HEK293 (cell line): ENCODE measurements at regions not wholly inside any gene's neighbourhood (a gene's known extent, or its start where the extent isn't known, plus 50 kb on each side); places are given as distances from the start of the nearest gene placed in this dataset.

Experiments
- CTCF ChIA-PET: fragments of 350-600 bp; formaldehyde crosslinking; extraction: SDS; loops from one replicate; lab custom pipeline; 2021; ENCODE audit warnings: antibody characterized with exemption; lab: Yijun Ruan, JAX
- POLR2A ChIA-PET: fragments of 300-600 bp; formaldehyde crosslinking; extraction: SDS; loops from one replicate; lab custom pipeline; 2020; ENCODE audit warnings: antibody characterized with exemption, inconsistent platforms; lab: Yijun Ruan, JAX
- H3K27ac ChIP-seq: fragments of 200-500 bp; sonication (Bioruptor generic); 2 replicates; pipeline ENCODE4 v1.5.1; 2014; ENCODE audit warnings: low read depth, low read length, control low read depth, inconsistent platforms; ENCODE audit errors: extremely low read depth
- H3K36me3 ChIP-seq, 2 experiments: fragments of 200-500 bp in 1 of 2; sonication (Bioruptor generic) in 1 of 2; 1 replicate in 1 of 2; 2 replicates in 1 of 2; pipeline ENCODE4 v1.5.1; 2014 to 2017; ENCODE audit warnings: inconsistent platforms in 2 of 2, low read length in 2 of 2; ENCODE audit not compliant: control insufficient read depth in 2 of 2, insufficient read depth in 1 of 2
- H3K4me1 ChIP-seq: fragments of 200-500 bp; sonication (Bioruptor generic); 2 replicates; pipeline ENCODE4 v1.5.1; 2014; ENCODE audit warnings: mild to moderate bottlenecking, low read length, inconsistent platforms; ENCODE audit not compliant: control insufficient read depth, insufficient read depth
- H3K4me3 ChIP-seq: 2 replicates; pipeline ENCODE4 v1.5.1; 2011; ENCODE audit warnings: low read depth, mild to moderate bottlenecking, control low read depth, low read length, moderate library complexity
- H3K9me3 ChIP-seq: fragments of 200-500 bp; sonication (Bioruptor generic); 2 replicates; pipeline ENCODE4 v1.5.1; 2014; ENCODE audit warnings: low read depth, low read length, inconsistent platforms; ENCODE audit not compliant: control insufficient read depth, insufficient read depth
- ATF2 ChIP-seq: fragments of 450-650 bp; formaldehyde crosslinking; IDR thresholded peaks from 2 replicates; pipeline ENCODE4 v1.5.1; 2016; ENCODE audit warnings: missing biosample characterization, missing genetic modification characterization, low read depth
- GFI1B ChIP-seq: fragments of 450-650 bp; formaldehyde crosslinking; IDR thresholded peaks from 2 replicates; pipeline ENCODE4 v1.5.1; 2016; ENCODE audit warnings: missing biosample characterization, missing genetic modification characterization
- GLIS2 ChIP-seq: fragments of 450-650 bp; formaldehyde crosslinking; IDR thresholded peaks from 2 replicates; pipeline ENCODE4 v1.5.1; 2016; ENCODE audit warnings: missing biosample characterization, missing genetic modification characterization
- PRDM6 ChIP-seq: fragments of 450-650 bp; formaldehyde crosslinking; IDR thresholded peaks from 2 replicates; pipeline ENCODE4 v1.5.1; 2017; ENCODE audit warnings: missing biosample characterization, missing genetic modification characterization
- SP3 ChIP-seq: fragments of 450-650 bp; formaldehyde crosslinking; IDR thresholded peaks from 2 replicates; pipeline ENCODE4 v1.5.1; 2016; ENCODE audit warnings: missing biosample characterization, missing genetic modification characterization
- TRIM28 ChIP-seq: IDR thresholded peaks from 2 replicates; pipeline ENCODE4 v1.6.1; 2011; ENCODE audit warnings: low read length, control low read depth, borderline replicate concordance
- ZBTB11 ChIP-seq: fragments of 450-650 bp; formaldehyde crosslinking; conservative IDR thresholded peaks from 2 replicates; pipeline ENCODE4 v1.5.1; 2016; ENCODE audit warnings: low read depth, missing biosample characterization, missing genetic modification characterization
- ZBTB17 ChIP-seq: fragments of 450-650 bp; formaldehyde crosslinking; IDR thresholded peaks from 2 replicates; pipeline ENCODE4 v1.5.1; 2016; ENCODE audit warnings: missing biosample characterization, missing genetic modification characterization
- ZBTB48 ChIP-seq: fragments of 450-650 bp; formaldehyde crosslinking; IDR thresholded peaks from 2 replicates; pipeline ENCODE4 v1.5.1; 2016; ENCODE audit warnings: missing biosample characterization, missing genetic modification characterization
- ZNF19 ChIP-seq: fragments of 450-650 bp; formaldehyde crosslinking; IDR thresholded peaks from 2 replicates; pipeline ENCODE4; 2016; ENCODE audit warnings: missing biosample characterization, missing genetic modification characterization, low read depth
- ZNF2 ChIP-seq: fragments of 450-650 bp; formaldehyde crosslinking; IDR thresholded peaks from 2 replicates; pipeline ENCODE4 v1.5.1; 2016; ENCODE audit warnings: missing biosample characterization, missing genetic modification characterization
- ZNF23 ChIP-seq: fragments of 450-650 bp; formaldehyde crosslinking; IDR thresholded peaks from 2 replicates; pipeline ENCODE4 v1.5.1; 2016; ENCODE audit warnings: missing biosample characterization, missing genetic modification characterization, borderline replicate concordance
- ZNF239 ChIP-seq: fragments of 450-650 bp; formaldehyde crosslinking; IDR thresholded peaks from 2 replicates; pipeline ENCODE4 v1.5.1; 2016; ENCODE audit warnings: missing biosample characterization, missing genetic modification characterization
- ZNF248 ChIP-seq: fragments of 450-650 bp; formaldehyde crosslinking; IDR thresholded peaks from 2 replicates; pipeline ENCODE4 v1.5.1; 2017; ENCODE audit warnings: missing biosample characterization, missing genetic modification characterization
- ZNF391 ChIP-seq: fragments of 450-650 bp; formaldehyde crosslinking; IDR thresholded peaks from 2 replicates; pipeline ENCODE4 v1.5.1; 2016; ENCODE audit warnings: low read depth, missing biosample characterization, missing genetic modification characterization, borderline replicate concordance
- ZNF423 ChIP-seq: fragments of 450-650 bp; formaldehyde crosslinking; IDR thresholded peaks from 2 replicates; pipeline ENCODE4 v1.5.1; 2016; ENCODE audit warnings: missing biosample characterization, missing genetic modification characterization
- ZNF426 ChIP-seq: fragments of 450-650 bp; formaldehyde crosslinking; IDR thresholded peaks from 2 replicates; pipeline ENCODE4 v1.5.1; 2017; ENCODE audit warnings: missing biosample characterization, missing genetic modification characterization, mild to moderate bottlenecking, inconsistent platforms, moderate library complexity
- ZNF639 ChIP-seq: fragments of 450-650 bp; formaldehyde crosslinking; IDR thresholded peaks from 2 replicates; pipeline ENCODE4 v1.5.1; 2016; ENCODE audit warnings: missing biosample characterization, missing genetic modification characterization
- ZNF747 ChIP-seq: fragments of 450-650 bp; formaldehyde crosslinking; IDR thresholded peaks from 2 replicates; pipeline ENCODE4 v1.5.1; 2016; ENCODE audit warnings: missing biosample characterization, missing genetic modification characterization
- ZNF76 ChIP-seq: fragments of 450-650 bp; formaldehyde crosslinking; IDR thresholded peaks from 2 replicates; pipeline ENCODE4; 2016; ENCODE audit warnings: low read depth, missing biosample characterization, missing genetic modification characterization, borderline replicate concordance
- ZNF830 ChIP-seq: fragments of 450-650 bp; IDR thresholded peaks from 2 replicates; pipeline ENCODE4 v1.5.0; 2018; ENCODE audit warnings: missing biosample characterization, missing genetic modification characterization, low read depth, mild to moderate bottlenecking, moderate library complexity
- ZSCAN23 ChIP-seq: fragments of 450-650 bp; formaldehyde crosslinking; IDR thresholded peaks from 2 replicates; pipeline ENCODE4 v1.5.1; 2016; ENCODE audit warnings: missing biosample characterization, missing genetic modification characterization

GRCh38 chr6:147911686-147912085 is 403.2 kb downstream of the SAMD5 start:
- Histone ChIP-seq H3K4me3 (no peak overlapping the region), H3K9me3 (no peaks in the 10 kb centered on the region), H3K27ac (no peak overlapping the region), H3K36me3 (no peaks in the 10 kb centered on the region)
- ChIA-PET POLR2A (no interaction called here), CTCF (interaction anchor here (0.6 kb wide), 1 partner anchor 400 kb away, joined by 3 read pairs; no protein-coding TSS in a partner anchor)
- TF ChIP-seq GFI1B (tag by site-specific recombination): no peak
- TF ChIP-seq ZSCAN23 (tag by site-specific recombination): no peak
- TF ChIP-seq ZNF747 (tag by site-specific recombination): no peak
- no peak for TF ChIP-seq ZNF239 (tag by site-specific recombination)
- no peak for TF ChIP-seq ZBTB11 (tag by site-specific recombination)
- TF ChIP-seq ZNF76 (tag by site-specific recombination): no peak
- TF ChIP-seq PRDM6: no peak
- no peak for TF ChIP-seq ZNF23 (tag by site-specific recombination)
- TF ChIP-seq TRIM28: no peak
- TF ChIP-seq SP3 (tag by site-specific recombination): no peak
- TF ChIP-seq ZNF639 (tag by site-specific recombination): no peak
- TF ChIP-seq ZNF830 (tag by site-specific recombination): no peak
- no peak for TF ChIP-seq ZNF391 (tag by site-specific recombination)
- no peak for TF ChIP-seq ZNF423 (tag by site-specific recombination)
- no peak for TF ChIP-seq GLIS2 (tag by site-specific recombination)
- TF ChIP-seq ATF2: no peak
- TF ChIP-seq ZNF2: no peak
- TF ChIP-seq, all 188 proteins: peak for 0
- no peaks in the 10 kb centered on the region for H3K4me1 ChIP-seq

GRCh38 chr6:147922799-147923198 is 414.3 kb downstream of the SAMD5 start:
- CTCF ChIA-PET: interaction anchor here (0.6 to 0.7 kb wide), 2 partner anchors 204 to 255 kb away, joined by 3 read pairs; no protein-coding TSS in a partner anchor
- TF ChIP-seq ZNF19 (tag by site-specific recombination) (no peak), ZNF248 (tag by site-specific recombination) (no peak), ZBTB17 (tag by site-specific recombination) (no peak), ZBTB48 (tag by site-specific recombination) (no peak), ZNF426 (tag by site-specific recombination) (no peak)
- TF ChIP-seq, all 188 proteins: peak for 0
- Histone ChIP-seq H3K9me3 (no peaks in the 10 kb centered on the region), H3K4me3 (no peak overlapping the region), H3K36me3 (no peaks in the 10 kb centered on the region), H3K27ac (no peak overlapping the region), H3K4me1 (no peaks in the 10 kb centered on the region)
- POLR2A ChIA-PET: no interaction called here
